Fibroblast of lung (primary cell): ENCODE measurements at regions not wholly inside any gene's neighbourhood (a gene's known extent, or its start where the extent isn't known, plus 50 kb on each side); places are given as distances from the start of the nearest gene placed in this dataset.

Source experiments
- DNase-seq, 2 donors: peaks; one replicate each; pipeline versions ENCODE4 v3.0.0 to v3.0.0-alpha.2; 2010; ENCODE audit warnings: low read depth in 2 of 2
- H2AFZ ChIP-seq: 2 replicates; pipeline ENCODE4 v1.5.1; 2012; ENCODE audit warnings: low read length, control low read depth, inconsistent platforms
- H3K27ac ChIP-seq: 2 replicates; pipeline ENCODE4 v1.5.1; 2011; ENCODE audit warnings: low read length, control low read depth; ENCODE audit not compliant: insufficient read depth
- H3K27me3 ChIP-seq: 2 replicates; pipeline ENCODE4 v1.5.1; 2011; ENCODE audit warnings: mild to moderate bottlenecking, low read length; ENCODE audit not compliant: control insufficient read depth, insufficient read depth
- H3K36me3 ChIP-seq: 2 replicates; pipeline ENCODE4 v1.5.1; 2011; ENCODE audit warnings: low read length; ENCODE audit not compliant: control insufficient read depth, insufficient read depth
- H3K4me1 ChIP-seq: 2 replicates; pipeline ENCODE4 v1.5.1; 2011; ENCODE audit warnings: low read length; ENCODE audit not compliant: control insufficient read depth, insufficient read depth; ENCODE audit errors: extremely low read depth
- H3K4me2 ChIP-seq: 2 replicates; pipeline ENCODE4 v1.5.1; 2011; ENCODE audit warnings: low read length, control low read depth; ENCODE audit not compliant: insufficient read depth; ENCODE audit errors: extremely low read depth
- H3K4me3 ChIP-seq, 4 experiments: fragments of 200-600 bp in 1 of 4; sonication (generic) in 1 of 4; replicated peaks in 1 of 4; 2 replicates each; pipeline ENCODE4 v1.5.1; 2011 to 2016; ENCODE audit warnings: low read length in 4 of 4, low read depth in 3 of 4, mild to moderate bottlenecking in 3 of 4, control low read depth in 2 of 4, inconsistent platforms in 1 of 4, mixed read lengths in 1 of 4; ENCODE audit not compliant: insufficient read depth in 1 of 4; ENCODE audit errors: control extremely low read depth in 1 of 4
- H3K79me2 ChIP-seq: 2 replicates; pipeline ENCODE4 v1.5.1; 2012; ENCODE audit warnings: mild to moderate bottlenecking, low read length, inconsistent platforms; ENCODE audit not compliant: control insufficient read depth, insufficient read depth
- H3K9ac ChIP-seq: 2 replicates; pipeline ENCODE4 v1.5.1; 2011; ENCODE audit warnings: mild to moderate bottlenecking, low read length, control low read depth; ENCODE audit not compliant: insufficient read depth
- H3K9me3 ChIP-seq: 2 replicates; pipeline ENCODE4 v1.5.1; 2012; ENCODE audit warnings: low read depth, low read length; ENCODE audit not compliant: control insufficient read depth, insufficient read depth
- H4K20me1 ChIP-seq: 2 replicates; pipeline ENCODE4 v1.5.1; 2011; ENCODE audit warnings: low read length; ENCODE audit not compliant: control insufficient read depth, insufficient read depth; ENCODE audit errors: extremely low read depth
- CTCF ChIP-seq, 2 donors: IDR thresholded peaks in 1 of 2; conservative IDR thresholded peaks in 1 of 2; 1 replicate in 1 of 2; 2 replicates in 1 of 2; pipeline ENCODE4 v1.5.1; 2011 to 2012; ENCODE audit warnings: low read length in 2 of 2, control low read depth in 1 of 2, inconsistent platforms in 1 of 2, low read depth in 1 of 2, mild to moderate bottlenecking in 1 of 2
- EZH2 ChIP-seq: IDR thresholded peaks from 2 replicates; pipeline ENCODE4 v1.5.1; 2012; ENCODE audit warnings: low read length, control low read depth, mild to moderate bottlenecking; ENCODE audit errors: missing control alignments

DNA sequence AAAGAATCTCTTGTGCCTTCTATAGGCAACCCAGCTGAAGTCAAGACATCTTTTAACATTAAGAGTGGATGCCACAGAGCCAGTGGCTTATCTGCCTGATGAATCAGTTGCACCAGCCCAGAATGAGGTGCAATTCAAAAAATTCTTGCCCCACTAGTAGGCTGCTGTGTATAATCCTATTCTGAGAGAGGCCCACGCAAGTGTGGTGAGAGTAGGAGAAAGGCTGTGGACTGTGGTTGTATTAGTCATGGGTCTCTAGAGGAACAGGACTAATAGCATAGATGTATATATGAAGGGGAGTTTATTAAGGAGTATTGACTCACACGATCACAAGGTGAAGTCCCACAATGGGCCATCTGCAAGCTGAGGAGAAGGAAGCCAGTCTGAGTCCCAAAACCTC is 216.4 kb downstream of the LTN1 start:
- no peaks in the 10 kb centered on the region for H3K36me3 ChIP-seq
- no peak overlapping the region for H3K4me3 ChIP-seq
- no peaks in the 10 kb centered on the region for H3K79me2 ChIP-seq
- peaks cover 12% of the 10 kb centered on the region for H3K4me1 ChIP-seq
- no peak overlapping the region for H3K27ac ChIP-seq
- H3K9ac ChIP-seq: no peak overlapping the region
- H3K4me2 ChIP-seq: no peak overlapping the region
- peak; percentile 83 to 86 for DNase-seq
- H3K9me3 ChIP-seq: no peaks in the 10 kb centered on the region
- no peaks in the 10 kb centered on the region for H4K20me1 ChIP-seq
- TF ChIP-seq CTCF (conservative IDR thresholded peaks at IDR 0.05 in 1 of 2, IDR thresholded peaks at IDR 0.05 in 1 of 2; ENCODE audit: low read depth in 1 of 2, low read length in 2 of 2) (no peak), EZH2 (no peak)
- H3K27me3 ChIP-seq: no peaks in the 10 kb centered on the region
- no peak overlapping the region for H2AFZ ChIP-seq

- TF ChIP-seq CTCF (conservative IDR thresholded peaks at IDR 0.05 in 1 of 2, IDR thresholded peaks at IDR 0.05 in 1 of 2; ENCODE audit: low read depth in 1 of 2, low read length in 2 of 2) (no peak), EZH2 (no peak)
- peaks cover 17% of the 10 kb centered on the region for H3K4me1 ChIP-seq
- H2AFZ ChIP-seq: no peak overlapping the region
- no peak overlapping the region for H3K9ac ChIP-seq
- no peaks in the 10 kb centered on the region for H3K36me3 ChIP-seq
- H3K4me3 ChIP-seq: no peak overlapping the region
- no peaks in the 10 kb centered on the region for H3K27me3 ChIP-seq
- H3K79me2 ChIP-seq: no peaks in the 10 kb centered on the region
- no peaks in the 10 kb centered on the region for H4K20me1 ChIP-seq
- H3K27ac ChIP-seq: no peak overlapping the region
- no peak for DNase-seq
- H3K4me2 ChIP-seq: no peak overlapping the region
- no peaks in the 10 kb centered on the region for H3K9me3 ChIP-seq
Observed at GRCh38 chr21:28775071-28775470, 217.6 kb downstream of the LTN1 start.

- Histone ChIP-seq H3K4me3 (no peak overlapping the region), H3K4me2 (no peak overlapping the region), H3K9me3 (no peaks in the 10 kb centered on the region), H3K79me2 (no peaks in the 10 kb centered on the region), H4K20me1 (no peaks in the 10 kb centered on the region), H3K27me3 (no peaks in the 10 kb centered on the region), H2AFZ (no peak overlapping the region), H3K27ac (no peak overlapping the region), H3K36me3 (no peaks in the 10 kb centered on the region), H3K9ac (no peak overlapping the region), H3K4me1 (peaks cover 17% of the 10 kb centered on the region)
- no peak for DNase-seq
- TF ChIP-seq EZH2: no peak
- no peak for TF ChIP-seq CTCF (conservative IDR thresholded peaks at IDR 0.05 in 1 of 2, IDR thresholded peaks at IDR 0.05 in 1 of 2; ENCODE audit: low read depth in 1 of 2, low read length in 2 of 2)
Observed at GRCh38 chr21:28773036-28773435, 219.6 kb downstream of the LTN1 start.
